HEK293T (cell line): ENCODE measurements at regions not wholly inside any gene's neighbourhood (a gene's known extent, or its start where the extent isn't known, plus 50 kb on each side); places are given as distances from the start of the nearest gene placed in this dataset.

Experiments used
- ARNT ChIP-seq: fragments of 450-650 bp; IDR thresholded peaks from 2 replicates; pipeline ENCODE4 v1.6.1; 2017; ENCODE audit warnings: mild to moderate bottlenecking
- BHLHE40 ChIP-seq: fragments of 450-650 bp; IDR thresholded peaks from 2 replicates; pipeline ENCODE4 v1.6.1; 2016; ENCODE audit warnings: mild to moderate bottlenecking, moderate library complexity, borderline replicate concordance
- ELF4 ChIP-seq: fragments of 450-650 bp; IDR thresholded peaks from 2 replicates; pipeline ENCODE4 v1.6.1; 2017; ENCODE audit warnings: antibody characterized with exemption
- FOXK2 ChIP-seq: fragments of 450-650 bp; IDR thresholded peaks from 2 replicates; pipeline ENCODE4 v1.6.1; 2016; ENCODE audit warnings: mild to moderate bottlenecking
- FOXM1 ChIP-seq: fragments of 450-650 bp; IDR thresholded peaks from 2 replicates; pipeline ENCODE4 v1.6.1; 2017; ENCODE audit warnings: mild to moderate bottlenecking, borderline replicate concordance
- LEF1 ChIP-seq: fragments of 450-650 bp; IDR thresholded peaks from 2 replicates; pipeline ENCODE4 v1.6.1; 2017; ENCODE audit warnings: mild to moderate bottlenecking, borderline replicate concordance
- NFRKB ChIP-seq: fragments of 450-650 bp; IDR thresholded peaks from 2 replicates; pipeline ENCODE4 v1.6.1; 2016; ENCODE audit warnings: mild to moderate bottlenecking, moderate library complexity
- PKNOX1 ChIP-seq: fragments of 450-650 bp; IDR thresholded peaks from 2 replicates; pipeline ENCODE4 v1.6.1; 2016
- SP1 ChIP-seq: fragments of 450-650 bp; IDR thresholded peaks from 2 replicates; pipeline ENCODE4 v1.6.1; 2017
- SUZ12 ChIP-seq: fragments of 450-650 bp; IDR thresholded peaks from 2 replicates; pipeline ENCODE4 v1.6.1; 2016; ENCODE audit warnings: mild to moderate bottlenecking
- TARDBP ChIP-seq: fragments of 450-650 bp; IDR thresholded peaks from 2 replicates; pipeline ENCODE4 v1.6.1; 2016
- ZNF384 ChIP-seq: fragments of 450-650 bp; IDR thresholded peaks from 2 replicates; pipeline ENCODE4 v1.6.1; 2016

DNA sequence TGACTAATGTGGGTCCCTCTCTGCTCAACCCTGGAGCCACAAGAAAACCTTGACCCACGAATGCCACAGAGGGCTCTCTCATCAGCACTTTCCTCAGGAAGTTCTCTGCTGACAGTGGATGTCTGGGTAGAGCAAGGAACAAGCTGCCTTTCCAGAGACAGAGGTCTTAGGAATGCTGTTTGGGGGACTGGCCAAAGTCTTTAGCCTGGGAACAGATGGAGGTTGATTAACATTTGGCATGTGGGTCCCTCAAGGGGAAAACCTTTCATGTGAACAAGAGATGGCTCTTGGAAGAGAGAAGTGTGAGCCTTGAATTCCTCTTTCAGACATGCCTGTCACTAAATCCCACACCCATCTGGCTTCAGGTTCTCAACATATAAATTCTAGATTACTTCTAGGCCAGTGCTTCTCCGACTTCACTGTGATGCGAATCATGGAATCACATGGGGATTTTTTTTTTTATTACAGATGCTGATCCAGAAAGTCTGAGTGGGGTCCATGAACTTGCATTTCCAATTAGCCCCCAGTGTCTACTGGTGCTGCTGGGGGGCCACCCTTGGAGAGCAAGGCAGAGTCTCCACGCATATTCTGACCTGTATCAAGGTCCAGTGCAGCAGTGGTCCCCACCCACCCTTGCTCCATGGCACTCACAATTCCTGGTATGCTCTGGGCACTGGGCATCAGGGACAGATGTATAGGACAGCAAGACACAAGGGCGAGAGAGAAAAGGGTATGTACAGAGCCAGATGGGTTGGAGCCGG is 360.4 kb downstream of the CXCL12 start:
- TF ChIP-seq BHLHE40 (no peak), ELF4 (no peak), TARDBP (no peak), ARNT (no peak), SP1 (no peak), FOXM1 (no peak), SUZ12 (no peak), NFRKB (no peak), PKNOX1 (no peak), ZNF384 (no peak), FOXK2 (no peak), LEF1 (no peak)
